NOMO-1 treated with DMSO at 0.1 percent for 48 hours (cell line): ENCODE measurements at regions not wholly inside any gene's neighbourhood (a gene's known extent, or its start where the extent isn't known, plus 50 kb on each side); places are given as distances from the start of the nearest gene placed in this dataset.

Source experiments
- DNase-seq: peaks from one replicate; lab custom pipeline; 2025; ENCODE audit not compliant: unreplicated experiment; lab: John Stamatoyannopoulos, UW

DNA sequence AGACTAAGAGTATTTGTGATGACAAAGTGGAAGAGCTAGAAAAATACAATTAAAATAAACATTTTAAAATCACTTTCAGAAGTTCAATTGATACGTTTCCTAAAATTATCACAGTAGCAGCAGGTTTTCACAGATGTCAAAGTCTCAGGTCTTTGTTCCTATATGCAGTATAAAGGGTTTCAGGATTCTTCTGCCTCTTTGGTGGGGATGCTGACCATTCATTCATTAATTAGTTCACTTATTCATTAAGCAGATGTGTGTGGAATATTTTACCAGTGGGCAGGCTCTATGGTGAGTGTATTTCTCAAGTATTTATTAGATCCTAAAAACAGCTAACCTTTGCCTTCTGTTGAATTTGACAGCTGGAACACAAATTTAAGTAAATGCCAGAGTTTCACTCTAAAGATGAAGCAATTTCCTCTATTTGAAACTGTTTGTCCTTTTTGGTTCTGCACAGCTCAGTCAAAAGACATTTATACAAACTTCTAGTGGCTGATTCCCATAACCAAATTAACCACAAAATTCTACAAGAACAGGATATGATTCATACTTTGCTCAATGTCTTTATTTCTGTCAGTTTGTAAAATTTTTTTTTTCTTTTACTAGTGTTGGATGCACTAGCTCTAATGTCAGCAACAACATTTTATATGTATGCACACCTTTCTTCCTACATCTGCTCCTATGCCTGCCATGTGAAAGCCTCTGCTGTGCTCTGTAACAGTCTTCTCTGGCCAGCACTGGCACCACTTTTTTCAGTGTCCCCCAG, 75.9 kb upstream of the PRR16 start:
- peak; percentile 97 for DNase-seq

DNA sequence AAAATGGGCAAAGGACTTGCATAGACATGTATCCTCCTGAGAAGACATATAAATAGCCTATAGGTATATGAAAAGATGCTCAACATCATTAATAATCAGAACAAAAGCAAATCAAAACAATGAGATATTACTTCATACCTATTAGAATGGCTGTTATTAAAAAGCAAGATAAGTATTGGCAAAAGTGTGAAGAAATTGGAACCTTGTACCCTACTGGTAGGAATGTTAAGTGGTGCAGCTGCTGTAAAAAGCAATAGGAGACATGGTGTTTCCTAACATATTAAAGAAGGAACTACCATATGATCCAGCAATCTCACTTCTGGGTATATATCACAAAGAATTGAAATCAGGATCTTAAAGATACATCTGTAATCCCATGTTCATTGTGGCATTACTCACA, 69.8 kb upstream of the PRR16 start:
- no peak for DNase-seq

GRCh38 chr5:120396186-120396585, 67.9 kb upstream of the PRR16 start:
- no peak for DNase-seq

- no peak for DNase-seq
Measured at GRCh38 chr5:120400356-120400755, 63.7 kb upstream of the PRR16 start.

DNA sequence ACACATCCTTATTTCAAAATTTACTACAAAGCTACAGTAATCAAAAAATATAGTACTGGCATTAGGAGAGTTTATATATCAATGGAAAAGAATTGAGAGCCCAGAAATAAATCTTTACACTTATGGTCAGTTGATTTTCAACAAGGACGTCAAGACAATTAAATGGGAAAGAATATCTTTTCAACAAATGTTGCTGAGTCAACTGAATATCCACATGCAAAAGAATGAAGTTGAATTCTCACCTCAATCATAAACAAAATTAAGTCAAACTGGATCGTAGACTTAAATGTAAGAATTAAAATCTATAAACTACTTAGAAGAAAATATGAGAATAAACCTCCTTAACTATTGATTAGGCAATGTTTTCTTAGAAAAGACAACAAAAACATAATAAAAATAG, 61.5 kb upstream of the PRR16 start:
- no peak for DNase-seq

- peak; percentile 84 for DNase-seq
Measured at GRCh38 chr5:120405286-120405864, 58.7 kb upstream of the PRR16 start.

GRCh38 chr5:120405923-120406322, 58.2 kb upstream of the PRR16 start:
- peak; percentile 11 for DNase-seq

DNA sequence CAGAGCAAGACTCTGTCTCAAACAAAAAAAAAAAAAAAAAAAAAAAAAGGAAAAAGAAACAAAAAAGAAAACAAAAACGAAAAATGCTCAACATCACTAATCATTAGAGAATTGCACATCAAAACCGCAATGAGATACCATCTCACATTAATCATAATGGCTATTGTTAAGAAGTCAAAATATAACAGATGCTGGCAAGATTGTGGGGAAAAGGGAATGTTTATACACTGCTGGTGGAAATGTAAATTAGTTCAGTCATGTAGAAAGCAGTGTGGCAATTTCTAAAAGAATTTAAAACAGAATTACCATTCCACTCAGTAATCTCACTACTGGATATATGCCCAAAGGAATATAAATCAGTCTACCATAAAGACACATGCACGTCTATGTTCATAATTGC, 50.4 kb upstream of the PRR16 start:
- no peak for DNase-seq
